HS-27A (cell line): ENCODE measurements at regions not wholly inside any gene's neighbourhood (a gene's known extent, or its start where the extent isn't known, plus 50 kb on each side); places are given as distances from the start of the nearest gene placed in this dataset.

Source experiments
- DNase-seq: peaks from one replicate; pipeline ENCODE4 v3.0.0-alpha.2; 2012; ENCODE audit warnings: low read depth, missing footprints

GRCh38 chr12:90311561-90311960 lies 602.9 kb upstream of the ATP2B1 start:
- DNase-seq, result no peak

- no peak for DNase-seq
Observed at GRCh38 chr12:90305379-90305778, 596.7 kb upstream of the ATP2B1 start.

- DNase-seq, result no peak
Observed at GRCh38 chr12:90304231-90304630, 595.6 kb upstream of the ATP2B1 start.

GRCh38 chr12:90303771-90304170 lies 595.1 kb upstream of the ATP2B1 start:
- no peak for DNase-seq

GRCh38 chr12:90301561-90302133 lies 593.0 kb upstream of the ATP2B1 start:
- DNase-seq, result no peak

GRCh38 chr12:90301095-90301494 lies 592.5 kb upstream of the ATP2B1 start:
- no peak for DNase-seq

GRCh38 chr12:90299666-90300065 lies 591.0 kb upstream of the ATP2B1 start:
- no peak for DNase-seq

- DNase-seq, result no peak
Observed at GRCh38 chr12:90299121-90299520, 590.5 kb upstream of the ATP2B1 start.

GRCh38 chr12:90298289-90298948 lies 589.8 kb upstream of the ATP2B1 start:
- DNase-seq, result no peak

- no peak for DNase-seq
Observed at GRCh38 chr12:90295858-90296257, 587.2 kb upstream of the ATP2B1 start.

- DNase-seq, result no peak
Observed at GRCh38 chr12:90292183-90292582, 583.5 kb upstream of the ATP2B1 start.

GRCh38 chr12:90290980-90291975 lies 582.6 kb upstream of the ATP2B1 start:
- no peak for DNase-seq

- no peak for DNase-seq
Observed at GRCh38 chr12:90287585-90287984, 578.9 kb upstream of the ATP2B1 start.

GRCh38 chr12:90281154-90281868 lies 572.7 kb upstream of the ATP2B1 start:
- DNase-seq, result no peak

GRCh38 chr12:90280564-90281058 lies 572.0 kb upstream of the ATP2B1 start:
- DNase-seq, result no peak

GRCh38 chr12:90280033-90280432 lies 571.4 kb upstream of the ATP2B1 start:
- no peak for DNase-seq

- DNase-seq, result no peak
Observed at GRCh38 chr12:90275088-90275487, 566.5 kb upstream of the ATP2B1 start.

GRCh38 chr12:90274407-90274806 lies 565.8 kb upstream of the ATP2B1 start:
- no peak for DNase-seq

GRCh38 chr12:90268574-90268973 lies 559.9 kb upstream of the ATP2B1 start:
- DNase-seq, result no peak

- DNase-seq, result no peak
Observed at GRCh38 chr12:90262251-90262650, 553.6 kb upstream of the ATP2B1 start.

GRCh38 chr12:90261283-90261682 lies 552.6 kb upstream of the ATP2B1 start:
- DNase-seq, result no peak

GRCh38 chr12:90260136-90260535 lies 551.5 kb upstream of the ATP2B1 start:
- DNase-seq, result no peak
